ENCODE measurements at regions not wholly inside any gene's neighbourhood (a gene's known extent, or its start where the extent isn't known, plus 50 kb on each side); places are given as distances from the start of the nearest gene placed in this dataset.

DNA sequence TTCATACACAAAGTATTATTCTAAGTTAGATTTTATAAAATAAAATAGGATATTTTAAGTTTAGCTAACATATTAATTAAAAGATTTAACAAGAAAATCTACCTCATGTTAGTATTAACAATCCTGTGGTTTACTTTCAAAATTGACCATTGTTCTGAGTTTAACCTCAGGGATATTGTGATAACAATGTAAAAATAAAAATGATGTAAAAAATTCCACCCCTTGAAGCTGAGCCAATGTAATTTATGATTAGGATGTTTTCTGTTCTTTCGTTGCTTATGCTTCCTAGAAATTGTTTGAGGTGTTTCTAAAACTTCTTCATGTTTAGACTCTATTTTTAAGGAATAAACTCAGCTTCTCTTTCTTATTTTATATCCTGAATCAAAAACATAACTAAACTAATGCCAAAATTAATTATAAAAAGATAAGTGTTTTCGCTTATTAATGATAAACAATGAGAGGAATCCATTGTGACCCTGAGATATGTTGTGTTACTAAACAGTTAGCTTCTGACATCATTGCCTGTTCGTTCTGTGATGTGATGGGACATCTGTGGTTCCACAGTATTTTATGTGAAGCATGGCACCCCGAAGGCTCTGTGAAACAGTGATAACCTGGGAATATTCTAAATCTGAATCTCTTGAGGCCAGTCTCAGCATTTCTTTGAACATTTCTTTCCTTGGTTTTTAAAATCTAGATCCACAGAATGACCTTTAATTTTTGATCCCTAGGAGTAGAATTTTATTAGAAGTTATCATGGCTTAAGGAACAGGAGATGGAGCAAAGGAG, 340.8 kb downstream of the ARL4A start:
- no peak for ATAC-seq (ENCODE audit: insufficient read depth, low read depth)
- Histone ChIP-seq H4K20me1 (ENCODE audit: insufficient read depth, low read length) (no peaks in the 10 kb centered on the region), H3K36me3 (ENCODE audit: insufficient read depth, low read length) (no peaks in the 10 kb centered on the region), H2AFZ (ENCODE audit: low read depth, low read length) (no peak overlapping the region), H3K27me3 (ENCODE audit: insufficient read depth, low read length, poor library complexity) (no peaks in the 10 kb centered on the region), H3K9ac (ENCODE audit: low read depth, low read length) (no peak overlapping the region), H3K4me1 (ENCODE audit: insufficient read depth, low read length) (no peaks in the 10 kb centered on the region), H3K79me2 (ENCODE audit: insufficient read depth, low read length) (no peaks in the 10 kb centered on the region), H3K4me2 (ENCODE audit: insufficient read depth, low read length) (no peak overlapping the region), H3K27ac (ENCODE audit: low read length) (no peak overlapping the region), H3K9me3 (ENCODE audit: insufficient read depth, low read length, severe bottlenecking) (no peaks in the 10 kb centered on the region), H3K4me3 (ENCODE audit: low read depth in 1 of 2, low read length in 2 of 2) (no peak overlapping the region)
- TF ChIP-seq, protein P1, sequence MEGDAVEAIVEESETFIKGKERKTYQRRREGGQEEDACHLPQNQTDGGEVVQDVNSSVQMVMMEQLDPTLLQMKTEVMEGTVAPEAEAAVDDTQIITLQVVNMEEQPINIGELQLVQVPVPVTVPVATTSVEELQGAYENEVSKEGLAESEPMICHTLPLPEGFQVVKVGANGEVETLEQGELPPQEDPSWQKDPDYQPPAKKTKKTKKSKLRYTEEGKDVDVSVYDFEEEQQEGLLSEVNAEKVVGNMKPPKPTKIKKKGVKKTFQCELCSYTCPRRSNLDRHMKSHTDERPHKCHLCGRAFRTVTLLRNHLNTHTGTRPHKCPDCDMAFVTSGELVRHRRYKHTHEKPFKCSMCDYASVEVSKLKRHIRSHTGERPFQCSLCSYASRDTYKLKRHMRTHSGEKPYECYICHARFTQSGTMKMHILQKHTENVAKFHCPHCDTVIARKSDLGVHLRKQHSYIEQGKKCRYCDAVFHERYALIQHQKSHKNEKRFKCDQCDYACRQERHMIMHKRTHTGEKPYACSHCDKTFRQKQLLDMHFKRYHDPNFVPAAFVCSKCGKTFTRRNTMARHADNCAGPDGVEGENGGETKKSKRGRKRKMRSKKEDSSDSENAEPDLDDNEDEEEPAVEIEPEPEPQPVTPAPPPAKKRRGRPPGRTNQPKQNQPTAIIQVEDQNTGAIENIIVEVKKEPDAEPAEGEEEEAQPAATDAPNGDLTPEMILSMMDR (IDR thresholded peaks at IDR 0.05; ENCODE audit: borderline replicate concordance, extremely low read depth, low read length, poor library complexity, severe bottlenecking), result no peak
- no peak for TF ChIP-seq EZH2 (IDR thresholded peaks at IDR 0.05; ENCODE audit: borderline replicate concordance, low read depth, low read length, severe bottlenecking)
- DNase-seq, result no peak

GRCh38 chr7:13028825-13029099, 341.3 kb downstream of the ARL4A start:
- H3K79me2 ChIP-seq (ENCODE audit: insufficient read depth, low read length), result no peaks in the 10 kb centered on the region
- no peaks in the 10 kb centered on the region for H3K36me3 ChIP-seq (ENCODE audit: insufficient read depth, low read length)
- TF ChIP-seq, protein P1 (IDR thresholded peaks at IDR 0.05; ENCODE audit: borderline replicate concordance, extremely low read depth, low read length, poor library complexity, severe bottlenecking), result no peak
- TF ChIP-seq EZH2 (IDR thresholded peaks at IDR 0.05; ENCODE audit: borderline replicate concordance, low read depth, low read length, severe bottlenecking), result no peak
- H4K20me1 ChIP-seq (ENCODE audit: insufficient read depth, low read length), result no peaks in the 10 kb centered on the region
- no peaks in the 10 kb centered on the region for H3K27me3 ChIP-seq (ENCODE audit: insufficient read depth, low read length, poor library complexity)
- ATAC-seq (ENCODE audit: insufficient read depth, low read depth), result no peak
- no peak overlapping the region for H3K9ac ChIP-seq (ENCODE audit: low read depth, low read length)
- H2AFZ ChIP-seq (ENCODE audit: low read depth, low read length), result no peak overlapping the region
- no peak overlapping the region for H3K4me2 ChIP-seq (ENCODE audit: insufficient read depth, low read length)
- no peak overlapping the region for H3K27ac ChIP-seq (ENCODE audit: low read length)
- no peaks in the 10 kb centered on the region for H3K4me1 ChIP-seq (ENCODE audit: insufficient read depth, low read length)
- no peak for DNase-seq
- no peak overlapping the region for H3K4me3 ChIP-seq (ENCODE audit: low read depth in 1 of 2, low read length in 2 of 2)
- H3K9me3 ChIP-seq (ENCODE audit: insufficient read depth, low read length, severe bottlenecking), result no peaks in the 10 kb centered on the region

- H2AFZ ChIP-seq (ENCODE audit: low read depth, low read length), result no peak overlapping the region
- no peak overlapping the region for H3K9ac ChIP-seq (ENCODE audit: low read depth, low read length)
- no peak overlapping the region for H3K27ac ChIP-seq (ENCODE audit: low read length)
- no peaks in the 10 kb centered on the region for H3K36me3 ChIP-seq (ENCODE audit: insufficient read depth, low read length)
- no peaks in the 10 kb centered on the region for H3K4me1 ChIP-seq (ENCODE audit: insufficient read depth, low read length)
- no peak for ATAC-seq (ENCODE audit: insufficient read depth, low read depth)
- H3K27me3 ChIP-seq (ENCODE audit: insufficient read depth, low read length, poor library complexity), result no peaks in the 10 kb centered on the region
- no peaks in the 10 kb centered on the region for H3K9me3 ChIP-seq (ENCODE audit: insufficient read depth, low read length, severe bottlenecking)
- H3K4me2 ChIP-seq (ENCODE audit: insufficient read depth, low read length), result no peak overlapping the region
- no peak overlapping the region for H3K4me3 ChIP-seq (ENCODE audit: low read depth in 1 of 2, low read length in 2 of 2)
- DNase-seq, result no peak
- no peaks in the 10 kb centered on the region for H4K20me1 ChIP-seq (ENCODE audit: insufficient read depth, low read length)
- no peak for TF ChIP-seq EZH2 (IDR thresholded peaks at IDR 0.05; ENCODE audit: borderline replicate concordance, low read depth, low read length, severe bottlenecking)
- TF ChIP-seq, protein P1 (IDR thresholded peaks at IDR 0.05; ENCODE audit: borderline replicate concordance, extremely low read depth, low read length, poor library complexity, severe bottlenecking), result no peak
- no peaks in the 10 kb centered on the region for H3K79me2 ChIP-seq (ENCODE audit: insufficient read depth, low read length)
Observed at GRCh38 chr7:13031468-13031867, 344.0 kb downstream of the ARL4A start.

Data from DND-41 (cell line).